OCI-LY1 (cell line): ENCODE measurements at regions not wholly inside any gene's neighbourhood (a gene's known extent, or its start where the extent isn't known, plus 50 kb on each side); places are given as distances from the start of the nearest gene placed in this dataset.

Experiments used
- H2AFZ ChIP-seq: fragments of 200-600 bp; sonication (generic), shearing (Covaris generic); 2 replicates; pipeline ENCODE4 v1.6.0; 2014; ENCODE audit warnings: antibody characterized with exemption, mild to moderate bottlenecking, low read length
- H3F3A ChIP-seq: fragments of 200-600 bp; sonication (generic), shearing (Covaris generic); 2 replicates; pipeline ENCODE4 v1.6.0; 2014; ENCODE audit warnings: mild to moderate bottlenecking, antibody characterized with exemption, low read length, moderate library complexity; ENCODE audit not compliant: insufficient read depth
- H3K27ac ChIP-seq: fragments of 200-600 bp; sonication (generic); 2 replicates; pipeline ENCODE4 v1.5.1; 2014; ENCODE audit warnings: low read length, mixed run types, mild to moderate bottlenecking, low read depth; ENCODE audit not compliant: poor library complexity, severe bottlenecking
- H3K27me3 ChIP-seq: fragments of 200-600 bp; sonication (generic); 2 replicates; pipeline ENCODE4 v1.6.0; 2014; ENCODE audit warnings: antibody characterized with exemption, mild to moderate bottlenecking, low read length, moderate library complexity; ENCODE audit not compliant: insufficient read depth
- H3K36me3 ChIP-seq: fragments of 200-600 bp; sonication (generic); 2 replicates; pipeline ENCODE4 v1.6.1; 2014; ENCODE audit warnings: mild to moderate bottlenecking, antibody characterized with exemption, low read length, moderate library complexity, mixed read lengths; ENCODE audit not compliant: insufficient read depth
- H3K4me1 ChIP-seq: fragments of 200-600 bp; sonication (generic); 2 replicates; pipeline ENCODE4 v1.5.1; 2014; ENCODE audit warnings: mild to moderate bottlenecking, low read length, moderate library complexity; ENCODE audit not compliant: insufficient read depth, severe bottlenecking
- H3K4me2 ChIP-seq: fragments of 200-600 bp; sonication (generic), shearing (Covaris generic); 2 replicates; pipeline ENCODE4 v1.6.1; 2014; ENCODE audit warnings: low read length
- H3K4me3 ChIP-seq: fragments of 200-600 bp; sonication (generic); 2 replicates; pipeline ENCODE4 v1.5.1; 2014; ENCODE audit warnings: low read length, low read depth, mild to moderate bottlenecking, mixed read lengths; ENCODE audit not compliant: poor library complexity, severe bottlenecking
- H3K79me2 ChIP-seq: fragments of 200-600 bp; shearing (Covaris generic); 2 replicates; pipeline ENCODE4 v1.6.1; 2016; ENCODE audit warnings: mixed run types, low read length, mixed read lengths; ENCODE audit not compliant: insufficient read depth
- H3K9ac ChIP-seq: fragments of 200-600 bp; sonication (generic), shearing (Covaris generic); 2 replicates; pipeline ENCODE4 v1.6.1; 2014; ENCODE audit warnings: mild to moderate bottlenecking, low read length, mixed read lengths
- H3K9me2 ChIP-seq: fragments of 200-600 bp; sonication (generic), shearing (Covaris generic); 2 replicates; pipeline ENCODE4 v1.6.1; 2014; ENCODE audit warnings: low read depth, mild to moderate bottlenecking, low read length, mixed read lengths
- H3K9me3 ChIP-seq: fragments of 200-600 bp; shearing (Covaris generic); 2 replicates; pipeline ENCODE4 v1.6.1; 2014; ENCODE audit warnings: low read length, mixed read lengths
- H4K20me1 ChIP-seq: fragments of 200-600 bp; sonication (generic), shearing (Covaris generic); 2 replicates; pipeline ENCODE4 v1.6.0; 2016; ENCODE audit warnings: mild to moderate bottlenecking, low read length; ENCODE audit not compliant: insufficient read depth
- EZH2 ChIP-seq: fragments of 200-600 bp; sonication (generic), shearing (Covaris generic); IDR thresholded peaks from 2 replicates; pipeline ENCODE4 v1.8.0; 2017; ENCODE audit warnings: borderline replicate concordance, mixed run types, mild to moderate bottlenecking, antibody characterized with exemption, low read length, moderate library complexity, mixed read lengths
- TF ChIP-seq, protein P1 (sequence below): fragments of 200-600 bp; sonication (generic), shearing (Covaris generic); IDR thresholded peaks from 2 replicates; pipeline ENCODE4 v1.5.1; 2017; ENCODE audit warnings: mild to moderate bottlenecking, antibody characterized with exemption, low read length, moderate library complexity, mixed read lengths

DNA sequence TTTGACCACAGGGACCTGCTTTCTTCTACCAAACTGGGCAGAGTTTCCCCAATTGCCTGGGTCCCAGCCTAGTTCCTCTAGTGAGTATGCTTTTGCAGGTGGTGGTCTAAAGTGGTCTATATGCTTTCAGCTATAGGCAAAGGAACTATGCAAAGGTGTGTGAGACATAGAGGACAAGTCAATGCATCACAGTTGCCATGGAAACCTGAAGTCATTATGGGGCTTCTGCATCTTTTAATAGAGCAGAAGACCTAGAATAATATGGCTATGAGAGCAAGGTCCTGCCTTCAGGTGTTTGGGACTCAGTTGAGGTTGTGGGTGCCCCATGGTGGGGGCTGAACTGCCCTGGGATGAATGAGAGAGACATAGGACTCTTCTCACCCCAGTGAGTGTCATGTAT is 92.1 kb upstream of the RAB40AL start:
- Histone ChIP-seq H3K79me2 (no peaks in the 10 kb centered on the region), H3K4me1 (no peaks in the 10 kb centered on the region), H3K9me2 (no peaks in the 10 kb centered on the region), H3K9me3 (no peaks in the 10 kb centered on the region), H3K9ac (no peak overlapping the region), H3K27ac (no peak overlapping the region), H2AFZ (no peak overlapping the region), H4K20me1 (no peaks in the 10 kb centered on the region), H3F3A (no peaks in the 10 kb centered on the region), H3K4me3 (no peak overlapping the region), H3K27me3 (no peaks in the 10 kb centered on the region), H3K36me3 (no peaks in the 10 kb centered on the region), H3K4me2 (no peak overlapping the region)
- TF ChIP-seq EZH2: no peak
- TF ChIP-seq, protein P1, sequence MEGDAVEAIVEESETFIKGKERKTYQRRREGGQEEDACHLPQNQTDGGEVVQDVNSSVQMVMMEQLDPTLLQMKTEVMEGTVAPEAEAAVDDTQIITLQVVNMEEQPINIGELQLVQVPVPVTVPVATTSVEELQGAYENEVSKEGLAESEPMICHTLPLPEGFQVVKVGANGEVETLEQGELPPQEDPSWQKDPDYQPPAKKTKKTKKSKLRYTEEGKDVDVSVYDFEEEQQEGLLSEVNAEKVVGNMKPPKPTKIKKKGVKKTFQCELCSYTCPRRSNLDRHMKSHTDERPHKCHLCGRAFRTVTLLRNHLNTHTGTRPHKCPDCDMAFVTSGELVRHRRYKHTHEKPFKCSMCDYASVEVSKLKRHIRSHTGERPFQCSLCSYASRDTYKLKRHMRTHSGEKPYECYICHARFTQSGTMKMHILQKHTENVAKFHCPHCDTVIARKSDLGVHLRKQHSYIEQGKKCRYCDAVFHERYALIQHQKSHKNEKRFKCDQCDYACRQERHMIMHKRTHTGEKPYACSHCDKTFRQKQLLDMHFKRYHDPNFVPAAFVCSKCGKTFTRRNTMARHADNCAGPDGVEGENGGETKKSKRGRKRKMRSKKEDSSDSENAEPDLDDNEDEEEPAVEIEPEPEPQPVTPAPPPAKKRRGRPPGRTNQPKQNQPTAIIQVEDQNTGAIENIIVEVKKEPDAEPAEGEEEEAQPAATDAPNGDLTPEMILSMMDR: no peak

DNA sequence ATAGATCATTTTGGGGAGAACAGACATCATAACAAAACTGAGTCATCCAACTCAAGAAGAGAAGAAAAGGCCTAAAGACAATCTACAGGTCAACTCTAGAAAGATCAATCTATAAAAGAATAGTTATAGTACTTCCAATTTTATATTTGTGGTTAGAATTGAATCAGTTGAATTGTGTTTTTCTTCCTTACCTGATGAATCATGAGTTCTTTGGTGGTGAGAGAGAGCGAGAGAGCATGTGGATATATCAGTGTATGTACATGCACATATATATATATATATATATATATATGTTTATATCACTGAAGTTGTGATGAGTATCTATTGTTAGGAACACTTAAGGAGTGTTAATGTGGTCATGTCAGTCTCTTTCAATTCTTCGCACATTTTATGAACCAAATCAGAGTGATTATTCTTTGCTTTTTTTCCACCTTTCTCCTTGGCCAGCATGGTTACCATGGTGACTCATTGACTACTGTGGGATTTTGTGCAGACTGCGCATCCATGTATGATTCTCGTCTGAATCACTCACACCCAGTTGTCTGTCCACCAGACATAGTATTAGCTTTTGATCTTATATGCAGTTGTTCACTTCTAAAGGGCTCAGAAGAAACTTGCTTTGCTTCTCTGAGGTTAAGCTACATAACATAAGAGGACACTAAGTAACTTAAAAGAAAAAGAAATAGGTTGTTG is 90.4 kb upstream of the RAB40AL start:
- Histone ChIP-seq H3K4me1 (no peaks in the 10 kb centered on the region), H4K20me1 (no peaks in the 10 kb centered on the region), H2AFZ (no peak overlapping the region), H3K4me2 (no peak overlapping the region), H3K27me3 (no peaks in the 10 kb centered on the region), H3K9me3 (no peaks in the 10 kb centered on the region), H3K4me3 (no peak overlapping the region), H3F3A (no peaks in the 10 kb centered on the region), H3K9me2 (no peaks in the 10 kb centered on the region), H3K36me3 (no peaks in the 10 kb centered on the region), H3K9ac (no peak overlapping the region), H3K27ac (no peak overlapping the region), H3K79me2 (no peaks in the 10 kb centered on the region)
- TF ChIP-seq, protein P1: no peak
- TF ChIP-seq EZH2: no peak

DNA sequence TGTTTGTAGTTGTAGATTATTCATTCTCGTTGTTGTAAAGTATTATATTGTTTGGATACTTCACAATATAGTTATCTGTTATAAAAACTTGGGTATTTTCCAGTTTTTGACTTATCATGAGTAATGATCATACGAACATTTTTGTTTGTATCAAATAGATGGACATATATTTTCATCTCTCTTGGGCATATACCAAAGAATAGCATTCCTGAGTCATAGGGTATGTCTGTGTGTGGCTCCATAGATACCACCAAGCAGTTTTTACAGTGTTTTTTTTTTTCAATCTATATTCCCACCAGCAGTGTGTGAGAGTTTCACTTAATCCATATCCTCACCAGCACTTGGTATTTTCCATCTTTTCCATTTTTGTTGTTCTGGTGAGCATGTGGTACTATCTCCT is 89.7 kb upstream of the RAB40AL start:
- Histone ChIP-seq H3K9me3 (no peaks in the 10 kb centered on the region), H3K9me2 (no peaks in the 10 kb centered on the region), H2AFZ (no peak overlapping the region), H3K27me3 (no peaks in the 10 kb centered on the region), H3F3A (no peaks in the 10 kb centered on the region), H3K4me1 (no peaks in the 10 kb centered on the region), H3K9ac (no peak overlapping the region), H3K4me3 (no peak overlapping the region), H3K36me3 (no peaks in the 10 kb centered on the region), H3K4me2 (no peak overlapping the region), H3K79me2 (no peaks in the 10 kb centered on the region), H3K27ac (no peak overlapping the region), H4K20me1 (no peaks in the 10 kb centered on the region)
- TF ChIP-seq, protein P1: no peak
- no peak for TF ChIP-seq EZH2
